ENCODE measurements at regions not wholly inside any gene's neighbourhood (a gene's known extent, or its start where the extent isn't known, plus 50 kb on each side); places are given as distances from the start of the nearest gene placed in this dataset.
"Not testable (repeated sequence)": the region's sequence is repeated elsewhere in the genome, so short reads cannot be mapped to it uniquely, and the experiment has no call there.

- no peak for DNase-seq (ENCODE audit: low read depth in 2 of 2)
These were observed 186.1 kb downstream of the CAND1 start for GRCh38 chr12:67455236-67455635.

GRCh38 chr12:67456431-67456901 is 187.3 kb downstream of the CAND1 start:
- no peak for DNase-seq (ENCODE audit: low read depth in 2 of 2)

- no peak for DNase-seq (ENCODE audit: low read depth in 2 of 2)
These were observed 188.0 kb downstream of the CAND1 start for GRCh38 chr12:67457136-67457535.

GRCh38 chr12:67457778-67458665 is 188.9 kb downstream of the CAND1 start:
- DNase-seq (ENCODE audit: low read depth in 2 of 2) = no peak

GRCh38 chr12:67459173-67459572 is 189.4 kb upstream of the DYRK2 start:
- no peak for DNase-seq (ENCODE audit: low read depth in 2 of 2)

- no peak for DNase-seq (ENCODE audit: low read depth in 2 of 2)
These were observed 189.0 kb upstream of the DYRK2 start for GRCh38 chr12:67459578-67459977.

- DNase-seq (ENCODE audit: low read depth in 2 of 2) = no peak
These were observed 188.2 kb upstream of the DYRK2 start for GRCh38 chr12:67460388-67460787.

- no peak for DNase-seq (ENCODE audit: low read depth in 2 of 2)
These were observed 179.8 kb upstream of the DYRK2 start for GRCh38 chr12:67468549-67469245.

GRCh38 chr12:67469666-67470065 is 178.9 kb upstream of the DYRK2 start:
- no peak for DNase-seq (ENCODE audit: low read depth in 2 of 2)

- DNase-seq (ENCODE audit: low read depth in 2 of 2) = no peak
These were observed 176.7 kb upstream of the DYRK2 start for GRCh38 chr12:67471810-67472209.

- DNase-seq (ENCODE audit: low read depth in 2 of 2) = no peak
These were observed 176.0 kb upstream of the DYRK2 start for GRCh38 chr12:67472539-67472938.

GRCh38 chr12:67474934-67475620 is 173.5 kb upstream of the DYRK2 start:
- DNase-seq (ENCODE audit: low read depth in 2 of 2) = no peak

- DNase-seq (ENCODE audit: low read depth in 2 of 2) = no peak
These were observed 172.8 kb upstream of the DYRK2 start for GRCh38 chr12:67475725-67476124.

GRCh38 chr12:67477681-67478265 is 170.8 kb upstream of the DYRK2 start:
- no peak for DNase-seq (ENCODE audit: low read depth in 2 of 2)

- peak; percentile 17 to 48 for DNase-seq (ENCODE audit: low read depth in 2 of 2)
These were observed 165.5 kb upstream of the DYRK2 start for GRCh38 chr12:67482751-67483661.

GRCh38 chr12:67483871-67484554 is 164.5 kb upstream of the DYRK2 start:
- DNase-seq (ENCODE audit: low read depth in 2 of 2) = no peak

- DNase-seq (ENCODE audit: low read depth in 2 of 2) = no peak
These were observed 163.6 kb upstream of the DYRK2 start for GRCh38 chr12:67484791-67485480.

- DNase-seq (ENCODE audit: low read depth in 2 of 2) = no peak
These were observed 161.9 kb upstream of the DYRK2 start for GRCh38 chr12:67486671-67487070.

GRCh38 chr12:67488349-67488748 is 160.2 kb upstream of the DYRK2 start:
- DNase-seq (ENCODE audit: low read depth in 2 of 2) = not testable (repeated sequence)

- no peak for DNase-seq (ENCODE audit: low read depth in 2 of 2)
These were observed 159.5 kb upstream of the DYRK2 start for GRCh38 chr12:67489007-67489406.
